ENCODE measurements at regions not wholly inside any gene's neighbourhood (a gene's known extent, or its start where the extent isn't known, plus 50 kb on each side); places are given as distances from the start of the nearest gene placed in this dataset.

DNA sequence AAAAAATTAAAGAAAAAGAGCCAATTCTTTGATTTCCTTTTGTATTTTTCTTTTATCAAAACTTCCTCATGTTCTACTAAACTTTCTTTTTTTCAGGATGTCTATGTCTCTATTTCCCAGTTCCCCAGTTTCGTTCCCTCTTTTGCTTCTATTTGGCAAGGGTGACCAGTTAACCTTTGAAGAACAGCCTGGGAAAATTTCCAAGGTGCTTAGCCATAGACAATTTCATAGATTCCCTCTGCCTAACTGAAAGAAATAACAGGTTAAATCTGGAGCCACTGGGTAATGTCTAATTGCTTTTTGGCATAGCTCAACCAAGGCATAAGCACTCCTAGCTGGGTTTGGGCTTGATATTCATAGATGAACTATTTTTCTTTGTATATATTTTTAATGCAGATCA lies 272.3 kb downstream of the ADGRL2 start:
- Mint-ChIP-seq H3K36me3 (peaks cover 16% of the 10 kb centered on the region), H3K27ac (no peak overlapping the region), H3K4me3 (no peak overlapping the region), H3K27me3 (ENCODE audit: low read depth) (peaks cover 2% of the 10 kb centered on the region; the same call in 1 of the 2 replicates), H3K4me1 (peaks cover 11% of the 10 kb centered on the region), H3K9me3 (peaks cover 24% of the 10 kb centered on the region)
- DNase-seq (ENCODE audit: low spot score), result no peak
- no peak for ATAC-seq
- TF ChIP-seq, protein P1, sequence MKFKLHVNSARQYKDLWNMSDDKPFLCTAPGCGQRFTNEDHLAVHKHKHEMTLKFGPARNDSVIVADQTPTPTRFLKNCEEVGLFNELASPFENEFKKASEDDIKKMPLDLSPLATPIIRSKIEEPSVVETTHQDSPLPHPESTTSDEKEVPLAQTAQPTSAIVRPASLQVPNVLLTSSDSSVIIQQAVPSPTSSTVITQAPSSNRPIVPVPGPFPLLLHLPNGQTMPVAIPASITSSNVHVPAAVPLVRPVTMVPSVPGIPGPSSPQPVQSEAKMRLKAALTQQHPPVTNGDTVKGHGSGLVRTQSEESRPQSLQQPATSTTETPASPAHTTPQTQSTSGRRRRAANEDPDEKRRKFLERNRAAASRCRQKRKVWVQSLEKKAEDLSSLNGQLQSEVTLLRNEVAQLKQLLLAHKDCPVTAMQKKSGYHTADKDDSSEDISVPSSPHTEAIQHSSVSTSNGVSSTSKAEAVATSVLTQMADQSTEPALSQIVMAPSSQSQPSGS (CRISPR knock-in tag; IDR thresholded peaks at IDR 0.05; ENCODE audit: borderline replicate concordance, low read depth), result no peak
- TF ChIP-seq FOXP1 (CRISPR knock-in tag; IDR thresholded peaks at IDR 0.05; ENCODE audit: borderline replicate concordance), result no peak
- TF ChIP-seq NR3C1 (CRISPR knock-in tag; conservative IDR thresholded peaks at IDR 0.05; ENCODE audit: low read depth), result no peak
- TF ChIP-seq ZNF396 (CRISPR knock-in tag; IDR thresholded peaks at IDR 0.05; ENCODE audit: borderline replicate concordance), result no peak
- TF ChIP-seq, protein P2, sequence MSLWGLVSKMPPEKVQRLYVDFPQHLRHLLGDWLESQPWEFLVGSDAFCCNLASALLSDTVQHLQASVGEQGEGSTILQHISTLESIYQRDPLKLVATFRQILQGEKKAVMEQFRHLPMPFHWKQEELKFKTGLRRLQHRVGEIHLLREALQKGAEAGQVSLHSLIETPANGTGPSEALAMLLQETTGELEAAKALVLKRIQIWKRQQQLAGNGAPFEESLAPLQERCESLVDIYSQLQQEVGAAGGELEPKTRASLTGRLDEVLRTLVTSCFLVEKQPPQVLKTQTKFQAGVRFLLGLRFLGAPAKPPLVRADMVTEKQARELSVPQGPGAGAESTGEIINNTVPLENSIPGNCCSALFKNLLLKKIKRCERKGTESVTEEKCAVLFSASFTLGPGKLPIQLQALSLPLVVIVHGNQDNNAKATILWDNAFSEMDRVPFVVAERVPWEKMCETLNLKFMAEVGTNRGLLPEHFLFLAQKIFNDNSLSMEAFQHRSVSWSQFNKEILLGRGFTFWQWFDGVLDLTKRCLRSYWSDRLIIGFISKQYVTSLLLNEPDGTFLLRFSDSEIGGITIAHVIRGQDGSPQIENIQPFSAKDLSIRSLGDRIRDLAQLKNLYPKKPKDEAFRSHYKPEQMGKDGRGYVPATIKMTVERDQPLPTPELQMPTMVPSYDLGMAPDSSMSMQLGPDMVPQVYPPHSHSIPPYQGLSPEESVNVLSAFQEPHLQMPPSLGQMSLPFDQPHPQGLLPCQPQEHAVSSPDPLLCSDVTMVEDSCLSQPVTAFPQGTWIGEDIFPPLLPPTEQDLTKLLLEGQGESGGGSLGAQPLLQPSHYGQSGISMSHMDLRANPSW (CRISPR knock-in tag; conservative IDR thresholded peaks at IDR 0.05; ENCODE audit: low read depth), result no peak
- no peak for TF ChIP-seq ZBTB21 (CRISPR knock-in tag; IDR thresholded peaks at IDR 0.05; ENCODE audit: borderline replicate concordance)
- TF ChIP-seq, protein P3, sequence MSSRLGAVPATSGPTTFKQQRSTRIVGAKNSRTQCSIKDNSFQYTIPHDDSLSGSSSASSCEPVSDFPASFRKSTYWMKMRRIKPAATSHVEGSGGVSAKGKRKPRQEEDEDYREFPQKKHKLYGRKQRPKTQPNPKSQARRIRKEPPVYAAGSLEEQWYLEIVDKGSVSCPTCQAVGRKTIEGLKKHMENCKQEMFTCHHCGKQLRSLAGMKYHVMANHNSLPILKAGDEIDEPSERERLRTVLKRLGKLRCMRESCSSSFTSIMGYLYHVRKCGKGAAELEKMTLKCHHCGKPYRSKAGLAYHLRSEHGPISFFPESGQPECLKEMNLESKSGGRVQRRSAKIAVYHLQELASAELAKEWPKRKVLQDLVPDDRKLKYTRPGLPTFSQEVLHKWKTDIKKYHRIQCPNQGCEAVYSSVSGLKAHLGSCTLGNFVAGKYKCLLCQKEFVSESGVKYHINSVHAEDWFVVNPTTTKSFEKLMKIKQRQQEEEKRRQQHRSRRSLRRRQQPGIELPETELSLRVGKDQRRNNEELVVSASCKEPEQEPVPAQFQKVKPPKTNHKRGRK (CRISPR knock-in tag; IDR thresholded peaks at IDR 0.05; ENCODE audit: borderline replicate concordance), result no peak
- no peak for TF ChIP-seq ZNF121 (CRISPR knock-in tag; IDR thresholded peaks at IDR 0.05)
- TF ChIP-seq, protein P4, sequence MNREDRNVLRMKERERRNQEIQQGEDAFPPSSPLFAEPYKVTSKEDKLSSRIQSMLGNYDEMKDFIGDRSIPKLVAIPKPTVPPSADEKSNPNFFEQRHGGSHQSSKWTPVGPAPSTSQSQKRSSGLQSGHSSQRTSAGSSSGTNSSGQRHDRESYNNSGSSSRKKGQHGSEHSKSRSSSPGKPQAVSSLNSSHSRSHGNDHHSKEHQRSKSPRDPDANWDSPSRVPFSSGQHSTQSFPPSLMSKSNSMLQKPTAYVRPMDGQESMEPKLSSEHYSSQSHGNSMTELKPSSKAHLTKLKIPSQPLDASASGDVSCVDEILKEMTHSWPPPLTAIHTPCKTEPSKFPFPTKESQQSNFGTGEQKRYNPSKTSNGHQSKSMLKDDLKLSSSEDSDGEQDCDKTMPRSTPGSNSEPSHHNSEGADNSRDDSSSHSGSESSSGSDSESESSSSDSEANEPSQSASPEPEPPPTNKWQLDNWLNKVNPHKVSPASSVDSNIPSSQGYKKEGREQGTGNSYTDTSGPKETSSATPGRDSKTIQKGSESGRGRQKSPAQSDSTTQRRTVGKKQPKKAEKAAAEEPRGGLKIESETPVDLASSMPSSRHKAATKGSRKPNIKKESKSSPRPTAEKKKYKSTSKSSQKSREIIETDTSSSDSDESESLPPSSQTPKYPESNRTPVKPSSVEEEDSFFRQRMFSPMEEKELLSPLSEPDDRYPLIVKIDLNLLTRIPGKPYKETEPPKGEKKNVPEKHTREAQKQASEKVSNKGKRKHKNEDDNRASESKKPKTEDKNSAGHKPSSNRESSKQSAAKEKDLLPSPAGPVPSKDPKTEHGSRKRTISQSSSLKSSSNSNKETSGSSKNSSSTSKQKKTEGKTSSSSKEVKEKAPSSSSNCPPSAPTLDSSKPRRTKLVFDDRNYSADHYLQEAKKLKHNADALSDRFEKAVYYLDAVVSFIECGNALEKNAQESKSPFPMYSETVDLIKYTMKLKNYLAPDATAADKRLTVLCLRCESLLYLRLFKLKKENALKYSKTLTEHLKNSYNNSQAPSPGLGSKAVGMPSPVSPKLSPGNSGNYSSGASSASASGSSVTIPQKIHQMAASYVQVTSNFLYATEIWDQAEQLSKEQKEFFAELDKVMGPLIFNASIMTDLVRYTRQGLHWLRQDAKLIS (CRISPR knock-in tag; IDR thresholded peaks at IDR 0.05; ENCODE audit: borderline replicate concordance), result no peak
- no peak for TF ChIP-seq SMAD3 (CRISPR knock-in tag; IDR thresholded peaks at IDR 0.05; ENCODE audit: borderline replicate concordance)
- no peak for TF ChIP-seq GRHL2 (CRISPR knock-in tag; IDR thresholded peaks at IDR 0.05; ENCODE audit: insufficient replicate concordance, severe bottlenecking)
- TF ChIP-seq ZNF263 (CRISPR knock-in tag; IDR thresholded peaks at IDR 0.05; ENCODE audit: low read depth), result no peak
- no peak for TF ChIP-seq ELF4 (CRISPR knock-in tag; IDR thresholded peaks at IDR 0.05; ENCODE audit: low read depth)
- no peak for TF ChIP-seq MYBL2 (CRISPR knock-in tag; IDR thresholded peaks at IDR 0.05)
- no peak for TF ChIP-seq TEAD4 (CRISPR knock-in tag; IDR thresholded peaks at IDR 0.05)
- ChIA-PET POLR2A (no interaction called here), CTCF (interaction anchor here (1.0 kb wide), 1 partner anchor 17 kb away, joined by 3 read pairs; no protein-coding TSS in a partner anchor)

- Mint-ChIP-seq H3K4me3 (no peak overlapping the region), H3K27ac (no peak overlapping the region), H3K9me3 (peaks cover 12% of the 10 kb centered on the region), H3K27me3 (ENCODE audit: low read depth) (no peaks in the 10 kb centered on the region), H3K36me3 (peaks cover 1% of the 10 kb centered on the region), H3K4me1 (peaks cover 7% of the 10 kb centered on the region)
- ChIA-PET POLR2A (no interaction called here), CTCF (no interaction called here)
- DNase-seq (ENCODE audit: low spot score) (no peak), ATAC-seq (no peak)
- TF ChIP-seq, protein P5, sequence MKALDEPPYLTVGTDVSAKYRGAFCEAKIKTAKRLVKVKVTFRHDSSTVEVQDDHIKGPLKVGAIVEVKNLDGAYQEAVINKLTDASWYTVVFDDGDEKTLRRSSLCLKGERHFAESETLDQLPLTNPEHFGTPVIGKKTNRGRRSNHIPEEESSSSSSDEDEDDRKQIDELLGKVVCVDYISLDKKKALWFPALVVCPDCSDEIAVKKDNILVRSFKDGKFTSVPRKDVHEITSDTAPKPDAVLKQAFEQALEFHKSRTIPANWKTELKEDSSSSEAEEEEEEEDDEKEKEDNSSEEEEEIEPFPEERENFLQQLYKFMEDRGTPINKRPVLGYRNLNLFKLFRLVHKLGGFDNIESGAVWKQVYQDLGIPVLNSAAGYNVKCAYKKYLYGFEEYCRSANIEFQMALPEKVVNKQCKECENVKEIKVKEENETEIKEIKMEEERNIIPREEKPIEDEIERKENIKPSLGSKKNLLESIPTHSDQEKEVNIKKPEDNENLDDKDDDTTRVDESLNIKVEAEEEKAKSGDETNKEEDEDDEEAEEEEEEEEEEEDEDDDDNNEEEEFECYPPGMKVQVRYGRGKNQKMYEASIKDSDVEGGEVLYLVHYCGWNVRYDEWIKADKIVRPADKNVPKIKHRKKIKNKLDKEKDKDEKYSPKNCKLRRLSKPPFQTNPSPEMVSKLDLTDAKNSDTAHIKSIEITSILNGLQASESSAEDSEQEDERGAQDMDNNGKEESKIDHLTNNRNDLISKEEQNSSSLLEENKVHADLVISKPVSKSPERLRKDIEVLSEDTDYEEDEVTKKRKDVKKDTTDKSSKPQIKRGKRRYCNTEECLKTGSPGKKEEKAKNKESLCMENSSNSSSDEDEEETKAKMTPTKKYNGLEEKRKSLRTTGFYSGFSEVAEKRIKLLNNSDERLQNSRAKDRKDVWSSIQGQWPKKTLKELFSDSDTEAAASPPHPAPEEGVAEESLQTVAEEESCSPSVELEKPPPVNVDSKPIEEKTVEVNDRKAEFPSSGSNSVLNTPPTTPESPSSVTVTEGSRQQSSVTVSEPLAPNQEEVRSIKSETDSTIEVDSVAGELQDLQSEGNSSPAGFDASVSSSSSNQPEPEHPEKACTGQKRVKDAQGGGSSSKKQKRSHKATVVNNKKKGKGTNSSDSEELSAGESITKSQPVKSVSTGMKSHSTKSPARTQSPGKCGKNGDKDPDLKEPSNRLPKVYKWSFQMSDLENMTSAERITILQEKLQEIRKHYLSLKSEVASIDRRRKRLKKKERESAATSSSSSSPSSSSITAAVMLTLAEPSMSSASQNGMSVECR (CRISPR knock-in tag; IDR thresholded peaks at IDR 0.05; ENCODE audit: borderline replicate concordance), result no peak
- TF ChIP-seq MLX (CRISPR knock-in tag; IDR thresholded peaks at IDR 0.05) (no peak), FOXK1 (CRISPR knock-in tag; IDR thresholded peaks at IDR 0.05) (no peak)
Measured at GRCh38 chr1:82065916-82066315, 265.2 kb downstream of the ADGRL2 start.
